ENCODE measurements at regions not wholly inside any gene's neighbourhood (a gene's known extent, or its start where the extent isn't known, plus 50 kb on each side); places are given as distances from the start of the nearest gene placed in this dataset.

DNA sequence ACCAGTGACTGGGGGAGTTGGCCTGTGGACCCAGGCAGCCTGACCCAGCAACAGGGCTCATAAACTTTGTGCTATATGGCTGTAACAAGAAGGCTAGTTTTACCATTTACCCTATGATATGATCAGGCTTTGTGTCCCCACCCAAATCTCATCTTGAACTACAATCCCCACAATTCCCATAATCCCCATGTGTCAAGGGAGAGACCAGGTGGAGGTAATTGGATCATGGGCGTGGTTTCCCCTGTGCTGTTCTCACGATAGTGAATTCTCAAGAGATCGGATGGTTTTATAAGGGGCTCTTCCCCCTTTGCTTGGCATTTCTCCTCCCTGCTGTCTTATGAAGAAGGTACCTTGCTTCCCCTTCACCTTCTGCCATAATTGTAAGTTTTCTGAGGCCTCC lies 111.2 kb upstream of the NLRP1 start:
- DNase-seq = no peak

- DNase-seq = no peak
Measured at GRCh38 chr17:5698959-5699358, 114.7 kb upstream of the NLRP1 start.

DNA sequence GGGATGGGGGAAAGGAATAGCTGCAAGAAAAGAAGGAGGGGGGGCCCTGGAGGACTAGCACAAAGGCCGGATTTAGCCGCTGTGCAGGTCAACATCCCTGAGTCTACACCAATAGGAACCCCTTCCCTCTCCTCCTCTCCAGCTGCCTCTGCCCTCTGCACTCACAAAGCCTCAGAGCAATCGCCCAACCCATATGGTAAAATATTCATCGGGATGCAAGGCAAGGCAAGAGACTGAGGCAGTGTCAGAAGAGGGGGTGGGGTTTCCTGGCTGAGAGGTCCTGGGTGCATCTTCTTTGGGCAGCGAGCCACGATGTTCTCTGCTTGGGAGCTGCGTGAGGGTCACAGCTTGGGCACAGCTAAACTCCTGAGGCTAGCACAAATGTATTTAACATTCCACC lies 115.5 kb upstream of the NLRP1 start:
- no peak for DNase-seq

GRCh38 chr17:5700745-5701144 lies 116.4 kb upstream of the NLRP1 start:
- no peak for DNase-seq

DNA sequence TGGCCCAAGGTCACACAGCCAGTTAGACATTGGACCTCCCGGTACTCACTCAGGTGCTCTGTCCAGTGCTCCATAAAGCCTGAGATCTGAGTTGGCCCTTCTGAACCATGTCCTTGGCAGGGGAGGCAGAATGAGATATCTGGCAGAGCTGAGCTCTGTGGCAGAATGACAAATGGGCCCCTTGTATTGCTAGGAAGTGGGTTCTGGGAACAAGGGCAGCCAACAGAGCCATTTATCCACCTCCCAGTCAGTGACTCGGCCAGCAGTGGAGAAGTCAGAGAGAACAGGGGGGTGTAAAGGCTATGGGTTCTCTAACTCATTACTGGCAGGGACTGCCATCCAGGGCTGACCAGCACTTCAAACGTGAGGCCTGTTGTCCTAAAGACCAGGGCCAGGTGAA lies 117.1 kb upstream of the NLRP1 start:
- DNase-seq = no peak

DNA sequence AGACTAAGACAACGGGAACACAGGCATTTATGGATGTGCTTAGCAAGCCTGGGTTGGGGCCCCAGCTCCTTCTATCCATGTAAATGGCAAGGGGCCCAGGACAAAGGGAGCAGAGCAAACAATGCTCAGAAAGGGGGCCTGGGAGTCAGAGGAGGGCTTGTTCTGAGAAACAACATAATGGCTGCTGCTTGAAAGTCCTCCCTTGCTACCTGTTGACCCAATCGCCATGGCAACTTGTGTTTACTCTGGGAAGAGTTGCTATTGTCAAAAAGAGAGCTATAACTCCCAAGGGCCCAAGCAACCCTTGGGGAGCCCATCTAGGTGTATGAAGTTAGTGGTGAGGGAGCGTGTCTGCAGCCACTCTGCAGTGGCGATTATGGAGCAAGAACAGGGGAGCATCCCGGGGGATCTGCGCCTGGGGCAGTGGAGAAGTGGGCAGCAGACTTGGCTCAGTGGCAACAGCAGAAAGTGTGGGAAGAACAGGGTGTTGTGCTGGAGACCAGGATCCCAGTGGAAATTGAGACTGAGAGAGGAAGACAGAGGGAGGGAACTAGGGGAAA lies 118.7 kb upstream of the NLRP1 start:
- DNase-seq = no peak

DNA sequence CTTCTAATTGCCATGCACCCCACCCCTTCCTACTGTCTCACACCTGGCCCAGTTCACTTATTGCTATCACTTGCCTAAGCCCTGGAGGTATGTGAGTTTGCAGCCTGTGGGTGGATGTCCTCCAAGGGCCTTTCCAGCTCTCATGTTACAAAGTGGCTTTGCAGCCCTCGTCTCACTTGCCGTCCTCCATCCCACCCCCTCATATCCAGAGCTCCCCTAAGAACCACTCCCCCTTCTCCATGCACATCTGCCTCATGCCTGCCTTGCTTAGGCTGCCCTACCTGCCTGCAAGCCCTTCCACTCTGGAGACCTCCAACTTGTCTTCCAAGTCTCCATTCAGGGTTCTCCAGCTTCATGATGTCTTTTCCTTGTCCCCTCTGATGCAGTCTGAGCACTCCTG lies 119.4 kb upstream of the NLRP1 start:
- no peak for DNase-seq

DNA sequence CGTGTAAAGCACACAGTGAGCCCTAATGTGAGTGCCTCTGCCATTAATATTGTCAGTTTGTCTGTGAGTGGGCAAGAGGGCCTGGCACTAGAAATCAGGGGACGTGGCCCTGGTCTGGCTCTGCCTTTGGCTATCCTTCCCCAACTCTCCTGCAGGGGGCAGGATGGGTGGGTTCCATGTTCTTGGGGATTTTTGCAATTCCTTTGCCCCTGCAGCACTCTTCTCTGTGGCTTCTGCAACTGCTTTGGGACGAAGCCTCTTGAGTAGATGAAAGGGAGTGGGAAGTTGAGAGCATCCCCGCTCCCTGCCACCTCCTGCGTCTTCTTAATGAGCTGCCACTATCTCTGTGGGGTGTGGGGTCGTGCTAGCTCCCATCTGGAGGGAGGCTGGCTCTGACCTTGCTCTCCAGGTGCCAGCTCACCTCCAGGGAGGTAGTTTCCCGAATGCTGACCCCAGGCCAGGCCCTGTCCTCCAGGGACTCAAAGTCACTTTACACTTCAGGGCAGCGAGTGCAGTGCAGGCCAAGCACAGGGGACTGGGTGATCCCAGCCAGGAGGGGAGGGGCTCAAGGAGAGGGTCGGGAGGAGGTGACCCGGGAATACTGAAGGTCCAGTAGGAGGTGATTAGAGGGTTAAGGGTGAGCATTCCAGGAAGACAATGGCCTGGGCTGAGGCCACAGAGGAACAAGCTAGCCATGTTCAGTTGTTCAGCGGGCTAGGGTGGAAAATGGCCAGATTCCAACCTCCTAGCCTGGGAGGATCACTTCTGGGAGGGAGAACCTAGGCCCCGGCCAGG lies 121.0 kb upstream of the NLRP1 start:
- DNase-seq = no peak

GRCh38 chr17:5705876-5706576 lies 121.7 kb upstream of the NLRP1 start:
- DNase-seq = no peak

DNA sequence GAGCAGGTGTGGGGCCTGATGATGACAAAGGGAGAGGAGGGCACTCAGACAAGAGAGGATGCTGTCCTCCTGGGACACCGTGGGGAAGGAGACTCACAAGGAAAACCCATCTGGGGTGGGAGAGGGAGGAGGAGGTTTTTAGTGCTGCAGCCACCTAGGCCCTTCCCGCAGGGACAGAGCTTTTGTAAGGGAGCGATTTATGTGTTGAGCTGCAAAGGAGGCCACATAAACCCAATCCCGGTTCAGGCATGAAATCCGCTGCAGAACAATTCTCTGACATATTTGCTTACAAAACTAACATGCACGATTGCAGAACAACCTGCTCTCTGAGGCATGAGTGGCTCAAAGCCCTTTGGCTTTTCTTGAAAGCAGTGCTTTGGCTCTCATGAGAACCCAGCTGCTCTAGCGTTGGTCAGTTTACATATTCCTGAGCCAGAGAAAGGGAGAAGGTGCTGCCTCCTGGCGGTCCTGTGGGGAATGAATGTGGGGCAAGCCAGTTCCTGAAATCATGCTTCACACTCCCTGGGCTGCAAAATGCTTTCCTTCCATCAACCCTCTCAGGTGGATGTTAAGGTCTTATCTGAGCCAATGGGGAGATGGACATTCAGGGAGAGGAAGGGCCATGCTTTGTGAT lies 122.4 kb upstream of the NLRP1 start:
- peak; percentile 35 to 56 for DNase-seq

- no peak for DNase-seq
Measured at GRCh38 chr17:5707482-5707881, 123.2 kb upstream of the NLRP1 start.

GRCh38 chr17:5708344-5708743 lies 124.0 kb upstream of the NLRP1 start:
- DNase-seq = no peak

DNA sequence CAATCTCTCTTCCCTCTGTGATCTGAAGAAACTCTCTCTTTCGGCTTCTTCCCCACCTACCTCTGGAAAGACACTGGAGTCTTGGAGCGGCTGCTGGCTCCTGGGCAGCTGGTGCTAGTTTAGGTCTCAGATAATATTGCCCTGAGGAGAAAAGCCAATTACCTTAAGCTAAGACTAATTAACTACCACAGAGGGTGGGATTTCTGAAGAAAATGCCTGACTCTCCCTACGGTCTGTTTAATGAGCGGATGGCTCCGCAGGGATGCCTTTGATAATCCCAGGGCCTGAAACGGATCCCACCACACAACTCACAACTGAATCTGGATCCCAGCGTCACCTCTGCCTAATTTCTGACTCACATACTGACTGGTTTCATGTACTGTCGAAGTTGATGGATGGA lies 127.0 kb upstream of the NLRP1 start:
- DNase-seq = no peak

GRCh38 chr17:5714993-5715392 lies 130.7 kb upstream of the NLRP1 start:
- DNase-seq = no peak

DNA sequence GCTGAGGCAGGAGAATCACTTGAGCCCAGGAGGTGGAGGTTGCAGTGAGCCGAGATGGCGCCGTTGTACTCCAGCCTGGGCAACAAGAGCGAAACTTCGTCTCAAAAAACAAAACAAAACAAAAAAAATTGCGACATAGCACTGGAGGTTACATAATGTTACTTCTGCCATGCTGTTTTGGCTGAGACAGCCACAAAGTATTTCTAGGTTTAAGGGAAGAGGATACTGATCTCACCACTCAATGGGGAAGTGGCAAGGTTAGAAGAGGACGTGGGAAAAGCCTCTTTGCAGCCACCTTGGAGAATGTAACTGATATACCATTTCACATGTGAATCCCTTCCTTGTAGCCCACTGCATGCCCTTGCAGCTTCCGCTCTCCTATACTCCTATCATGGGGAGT lies 131.2 kb upstream of the NLRP1 start:
- DNase-seq = no peak

DNA sequence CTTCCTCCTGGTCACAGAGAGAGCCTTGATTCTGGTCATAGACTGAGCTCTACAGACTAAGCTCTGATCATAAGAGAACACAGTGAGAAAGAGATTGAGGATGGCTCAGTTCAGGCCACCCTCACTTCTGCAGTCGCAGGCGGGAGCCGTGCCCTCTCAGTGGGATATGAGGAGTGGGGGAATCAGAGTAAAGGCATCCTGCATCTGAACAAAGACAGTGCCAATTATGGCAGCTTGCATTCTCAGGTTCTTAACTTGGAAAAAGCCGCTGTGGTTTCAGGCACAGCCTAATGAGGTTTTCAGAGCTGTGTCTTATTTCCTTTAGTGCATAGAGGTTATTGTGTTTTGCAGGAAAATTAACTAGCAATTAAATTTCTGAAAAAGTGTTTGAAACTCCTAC lies 134.4 kb upstream of the NLRP1 start:
- DNase-seq = no peak

- DNase-seq = no peak
Measured at GRCh38 chr17:5719976-5720375, 135.7 kb upstream of the NLRP1 start.

DNA sequence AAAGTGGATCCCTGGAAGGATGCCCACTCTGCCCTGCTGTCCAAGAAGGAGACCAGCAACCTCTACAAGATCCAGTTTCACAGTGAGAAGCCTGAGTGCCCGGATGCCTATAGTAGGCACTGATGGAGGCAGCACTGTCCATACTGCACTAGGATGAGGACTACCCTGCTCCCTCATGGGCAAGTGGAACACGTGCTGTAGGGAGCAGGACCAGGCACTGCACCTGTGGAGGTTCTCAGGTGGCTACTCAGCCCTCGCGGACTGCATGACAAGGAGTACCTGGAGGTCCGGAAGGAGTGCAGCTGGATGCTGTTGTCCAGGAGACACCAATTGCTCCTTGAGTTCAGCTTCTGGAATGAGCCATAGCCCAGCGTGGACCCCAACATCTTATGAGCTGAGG lies 146.1 kb upstream of the NLRP1 start:
- no peak for DNase-seq

DNA sequence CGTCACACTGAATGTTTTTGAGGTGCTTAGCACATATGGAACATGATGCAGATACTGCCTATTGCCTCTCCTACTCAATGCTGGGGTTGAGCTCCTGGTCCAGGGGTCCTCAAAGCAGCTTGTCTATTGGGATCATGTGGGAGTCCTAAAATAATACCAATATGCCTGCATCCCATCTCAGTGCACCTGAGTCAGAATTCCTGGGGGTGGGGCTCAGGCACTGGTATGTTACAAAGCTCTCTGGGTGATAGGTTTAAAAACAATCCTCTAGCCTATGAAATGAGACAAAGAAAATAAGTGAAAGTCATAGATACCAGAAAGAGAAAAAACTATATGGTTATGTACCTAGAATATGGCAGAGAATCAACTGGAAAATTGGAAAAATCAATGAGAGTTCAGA lies 156.6 kb upstream of the NLRP1 start:
- no peak for DNase-seq

DNA sequence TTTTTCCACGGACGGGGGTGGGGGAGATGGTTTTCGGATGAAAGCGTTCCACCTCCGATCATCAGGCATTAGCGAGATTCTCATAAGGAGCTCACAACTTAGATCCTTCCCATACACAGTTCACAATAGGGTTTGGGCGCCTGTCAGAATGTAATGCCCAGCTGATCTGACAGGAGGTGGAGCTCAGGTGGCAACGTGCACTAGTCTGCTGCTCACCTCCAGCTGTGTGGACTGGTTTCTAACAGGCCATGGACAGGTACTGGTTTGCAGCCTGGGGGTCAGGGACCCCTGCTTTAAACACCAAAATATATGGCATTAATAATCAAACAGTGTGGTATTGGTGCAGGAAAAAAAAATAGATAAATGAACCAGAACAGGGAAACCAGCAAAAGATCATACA lies 157.5 kb upstream of the NLRP1 start:
- DNase-seq = no peak

DNA sequence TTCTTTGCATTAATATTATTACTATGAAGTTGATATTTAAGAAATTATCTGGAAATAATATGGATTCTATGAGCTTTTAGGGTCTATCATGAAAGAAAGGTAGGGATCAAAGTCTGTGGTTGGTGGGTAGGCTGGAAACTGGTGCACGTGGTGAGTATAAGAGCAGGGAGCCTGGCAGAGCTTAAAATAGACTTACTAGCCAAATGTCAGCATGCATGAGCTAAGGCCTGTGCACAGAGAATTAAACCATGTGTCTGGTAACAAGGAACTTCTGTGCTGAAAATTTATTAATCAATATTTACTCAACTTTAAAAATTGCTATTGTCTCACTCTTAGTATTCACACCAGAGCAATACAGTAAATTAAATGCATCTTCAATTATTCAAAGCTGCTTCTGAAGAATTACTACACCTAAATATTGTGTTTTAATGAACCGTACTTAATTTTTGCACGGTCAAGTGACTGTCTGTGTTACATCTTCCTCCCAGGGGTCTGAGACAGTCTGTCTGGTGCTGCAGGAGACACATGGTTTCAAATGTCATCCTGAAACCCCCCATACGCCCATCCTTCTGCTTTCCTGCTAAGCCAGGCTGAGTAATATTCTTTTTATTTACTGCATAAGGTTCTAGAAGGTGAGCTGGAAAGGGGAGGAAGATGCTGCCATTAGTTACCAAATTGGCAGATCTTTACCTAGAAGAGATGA lies 161.0 kb upstream of the NLRP1 start:
- no peak for DNase-seq

- no peak for DNase-seq
Measured at GRCh38 chr17:5747276-5747675, 163.0 kb upstream of the NLRP1 start.

- no peak for DNase-seq
Measured at GRCh38 chr17:5747964-5748363, 163.7 kb upstream of the NLRP1 start.
